Endothelial cell of umbilical vein (primary cell): ENCODE measurements at regions not wholly inside any gene's neighbourhood (a gene's known extent, or its start where the extent isn't known, plus 50 kb on each side); places are given as distances from the start of the nearest gene placed in this dataset.

Source experiments
- BruUV-seq: library from RNA; stranded (reverse); fragments of 400-500 nt; replicated peaks from 2 replicates; lab custom pipeline; 2021; lab: Mats Ljungman, UMichigan
- CTCF ChIA-PET: fragments of 300-600, 350-600 bp; sonication (Branson Sonifier 250); formaldehyde crosslinking; loops from one replicate; lab custom pipeline; 2021; ENCODE audit warnings: antibody characterized with exemption, inconsistent platforms; lab: Charles Lee
- POLR2A ChIA-PET: fragments of 300-600, 350-600 bp; sonication (Branson Sonifier 250); formaldehyde crosslinking; loops from one replicate; lab custom pipeline; 2021; ENCODE audit warnings: antibody characterized with exemption, inconsistent platforms; lab: Charles Lee
- DNase-seq: peaks from one replicate; pipeline ENCODE4 v3.0.0-alpha.2; 2011; ENCODE audit warnings: low read depth, low spot score
- FAIRE-seq: peaks from 2 replicates; lab custom pipeline; 2011; peaks lifted over from hg19 to GRCh38; lab: Jason Lieb, UNC
- H2AFZ ChIP-seq: 2 replicates; pipeline ENCODE4 v1.6.0; 2012; ENCODE audit warnings: low read depth, low read length, control low read depth, inconsistent platforms
- H3K27ac ChIP-seq: 2 replicates; pipeline ENCODE4 v1.5.1; 2011; ENCODE audit warnings: low read depth, mild to moderate bottlenecking, control low read depth, low read length, moderate library complexity; ENCODE audit not compliant: insufficient read depth
- H3K27me3 ChIP-seq, 2 experiments: 2 replicates each; pipeline versions ENCODE4 v1.6.0 to v1.6.1; 2011; ENCODE audit warnings: low read length in 2 of 2, mixed read lengths in 1 of 2; ENCODE audit not compliant: control insufficient read depth in 2 of 2, insufficient read depth in 2 of 2
- H3K36me3 ChIP-seq, 2 experiments: 2 replicates in 1 of 2; 3 replicates in 1 of 2; pipeline ENCODE4 v1.5.1; 2011; ENCODE audit warnings: low read length in 2 of 2, mild to moderate bottlenecking in 1 of 2, moderate library complexity in 1 of 2; ENCODE audit not compliant: control insufficient read depth in 2 of 2, insufficient read depth in 2 of 2; ENCODE audit errors: extremely low read depth in 1 of 2
- H3K4me1 ChIP-seq: 3 replicates; pipeline ENCODE4 v1.5.1; 2011; ENCODE audit warnings: mild to moderate bottlenecking, low read length; ENCODE audit not compliant: control insufficient read depth, insufficient read depth; ENCODE audit errors: extremely low read depth
- H3K4me2 ChIP-seq: 2 replicates; pipeline ENCODE4 v1.6.1; 2011; ENCODE audit warnings: low read length, control low read depth, mixed read lengths; ENCODE audit not compliant: insufficient read depth
- H3K4me3 ChIP-seq, 3 experiments: fragments of 200-600 bp in 1 of 3; sonication (generic), shearing (Covaris generic) in 1 of 3; replicated peaks in 1 of 3; 2 replicates each; pipeline ENCODE4 v1.5.1; 2011 to 2016; ENCODE audit warnings: control low read depth in 3 of 3, low read length in 3 of 3, mild to moderate bottlenecking in 2 of 3, inconsistent platforms in 1 of 3, low read depth in 1 of 3, moderate library complexity in 1 of 3; ENCODE audit not compliant: insufficient read depth in 1 of 3
- H3K79me2 ChIP-seq: 2 replicates; pipeline ENCODE4 v1.6.0; 2012; ENCODE audit warnings: low read length, inconsistent platforms; ENCODE audit not compliant: control insufficient read depth, insufficient read depth
- H3K9ac ChIP-seq: replicated peaks from 2 replicates; pipeline ENCODE3; 2011; ENCODE audit warnings: low read length, control low read depth; ENCODE audit not compliant: insufficient read depth; ENCODE audit errors: extremely low read depth
- H3K9me1 ChIP-seq: replicated peaks from 3 replicates; pipeline ENCODE4 v1.6.0; 2011; ENCODE audit warnings: mild to moderate bottlenecking, low read length; ENCODE audit not compliant: control insufficient read depth, insufficient read depth; ENCODE audit errors: extremely low read depth
- H3K9me3 ChIP-seq: replicated peaks from 2 replicates; pipeline ENCODE4 v1.5.1; 2012; ENCODE audit warnings: low read length, inconsistent platforms; ENCODE audit not compliant: control insufficient read depth, insufficient read depth
- H4K20me1 ChIP-seq: replicated peaks from 2 replicates; pipeline ENCODE3; 2011; ENCODE audit warnings: mild to moderate bottlenecking, low read length; ENCODE audit not compliant: control insufficient read depth, insufficient read depth; ENCODE audit errors: extremely low read depth
- EZH2 ChIP-seq: IDR thresholded peaks from 2 replicates; pipeline ENCODE4 v1.6.1; 2012; ENCODE audit warnings: borderline replicate concordance, low read depth, mild to moderate bottlenecking, moderate library complexity, low read length, inconsistent platforms; ENCODE audit not compliant: severe bottlenecking
- FOS ChIP-seq: IDR thresholded peaks from 2 replicates; pipeline ENCODE4 v1.6.1; 2011; ENCODE audit warnings: mild to moderate bottlenecking, low read length, moderate library complexity, borderline replicate concordance; ENCODE audit not compliant: insufficient read depth
- GATA2 ChIP-seq: IDR thresholded peaks from 2 replicates; pipeline ENCODE4 v1.7.0; 2011; ENCODE audit warnings: low read depth, mild to moderate bottlenecking, moderate library complexity, mixed read lengths, low read length; ENCODE audit not compliant: insufficient read length, insufficient read depth
- JUN ChIP-seq: IDR thresholded peaks from 2 replicates; pipeline ENCODE4 v1.6.1; 2011; ENCODE audit warnings: borderline replicate concordance, low read depth; ENCODE audit not compliant: insufficient read length, insufficient read depth
- MYC ChIP-seq: IDR thresholded peaks from one replicate; pipeline ENCODE4 v1.6.1; 2011; ENCODE audit warnings: mild to moderate bottlenecking, low read depth, low read length
- POLR2A ChIP-seq: IDR thresholded peaks from 2 replicates; pipeline ENCODE4 v1.6.1; 2012; ENCODE audit warnings: low read depth, mild to moderate bottlenecking, control low read depth, low read length
- POLR2AphosphoS5 ChIP-seq: IDR thresholded peaks from 2 replicates; pipeline ENCODE4 v1.6.1; 2012; ENCODE audit warnings: low read depth, mild to moderate bottlenecking, control low read depth, low read length, moderate library complexity; ENCODE audit not compliant: insufficient read depth
- dilution Hi-C: fragments of 300-500 bp; cut with MboI; formaldehyde crosslinking; loops from one replicate; pipeline ENCODE4 v1.15.0; 2019; ENCODE audit warnings: low sequenced_read_pairs; ENCODE audit not compliant: extremely low pct_ligation_motif_present
- intact Hi-C: fragments of 100-400 bp; cut with micrococcal nuclease; formaldehyde crosslinking; loops from one replicate; pipeline ENCODE4 v1.10.0; 2022
- TF ChIP-seq, protein P1 (sequence below): IDR thresholded peaks from 2 replicates; pipeline ENCODE4 v1.6.1; 2011; ENCODE audit not compliant: insufficient read depth, insufficient read length
- TF ChIP-seq, protein P2 (sequence below), 2 donors: IDR thresholded peaks; 1 replicate in 1 of 2; 2 replicates in 1 of 2; pipeline ENCODE4 v1.5.1; 2011; ENCODE audit warnings: low read length in 2 of 2, mild to moderate bottlenecking in 2 of 2, moderate library complexity in 2 of 2, control low read depth in 1 of 2, inconsistent platforms in 1 of 2, low read depth in 1 of 2; ENCODE audit not compliant: insufficient read depth in 1 of 2; ENCODE audit errors: extremely low read depth in 1 of 2

DNA sequence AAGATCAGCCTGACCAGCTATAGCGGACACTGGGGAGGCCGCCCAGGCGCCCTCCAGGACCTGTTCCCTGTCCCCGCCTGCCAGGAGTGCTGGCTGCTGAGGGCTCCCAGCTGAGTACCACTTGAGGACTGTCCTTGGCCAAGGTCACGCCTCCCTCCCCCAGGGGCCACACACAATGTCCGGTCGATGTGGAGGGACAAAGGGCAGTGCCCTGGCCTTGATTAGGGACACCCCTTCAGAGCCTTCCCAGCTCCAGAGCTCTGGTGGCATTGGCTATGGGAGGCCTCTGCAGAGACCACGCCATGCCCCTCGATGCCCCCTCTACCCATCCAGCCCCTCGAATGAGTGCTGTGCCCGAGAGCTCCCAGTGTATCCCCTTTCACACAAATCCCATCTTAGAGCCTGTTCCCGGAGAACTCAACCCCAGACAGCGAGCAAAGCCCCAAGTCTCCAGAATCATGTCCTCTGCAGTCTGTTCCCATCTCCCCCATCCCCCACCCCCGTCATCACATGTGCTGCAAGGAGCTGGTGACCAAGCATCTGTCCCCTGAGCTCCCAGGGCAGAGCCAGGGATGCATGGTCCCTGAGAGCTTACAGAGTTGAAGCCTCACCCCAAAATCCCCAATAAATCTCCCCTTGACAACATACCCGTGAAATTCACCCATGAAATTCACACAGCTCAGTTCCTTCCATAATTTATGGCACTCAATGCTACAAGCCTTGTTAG lies 158.9 kb downstream of the NUP210 start:
- Histone ChIP-seq H2AFZ (no peak overlapping the region), H3K9me1 (no peaks in the 10 kb centered on the region), H3K79me2 (no peaks in the 10 kb centered on the region), H3K4me1 (no peaks in the 10 kb centered on the region), H3K4me3 (no peak overlapping the region), H3K36me3 (no peaks in the 10 kb centered on the region), H3K9me3 (no peaks in the 10 kb centered on the region), H3K27me3 (no peaks in the 10 kb centered on the region), H3K9ac (no peak overlapping the region), H3K27ac (no peak overlapping the region), H4K20me1 (no peaks in the 10 kb centered on the region), H3K4me2 (no peak overlapping the region)
- dilution Hi-C loops, result no loop called here
- POLR2A ChIA-PET, result no interaction called here
- CTCF ChIA-PET, result interaction anchor here (1.0 kb wide), 1 partner anchor 169 kb away, joined by 3 read pairs; no protein-coding TSS in a partner anchor
- no peak for DNase-seq
- FAIRE-seq, result no peak
- TF ChIP-seq POLR2AphosphoS5, result no peak
- TF ChIP-seq, protein P1, sequence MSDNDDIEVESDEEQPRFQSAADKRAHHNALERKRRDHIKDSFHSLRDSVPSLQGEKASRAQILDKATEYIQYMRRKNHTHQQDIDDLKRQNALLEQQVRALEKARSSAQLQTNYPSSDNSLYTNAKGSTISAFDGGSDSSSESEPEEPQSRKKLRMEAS, result no peak
- no peak for TF ChIP-seq POLR2A
- no peak for TF ChIP-seq EZH2
- no peak for TF ChIP-seq MYC
- BruUV-seq, result no TSS peak
- intact Hi-C loops, result no loop called here

DNA sequence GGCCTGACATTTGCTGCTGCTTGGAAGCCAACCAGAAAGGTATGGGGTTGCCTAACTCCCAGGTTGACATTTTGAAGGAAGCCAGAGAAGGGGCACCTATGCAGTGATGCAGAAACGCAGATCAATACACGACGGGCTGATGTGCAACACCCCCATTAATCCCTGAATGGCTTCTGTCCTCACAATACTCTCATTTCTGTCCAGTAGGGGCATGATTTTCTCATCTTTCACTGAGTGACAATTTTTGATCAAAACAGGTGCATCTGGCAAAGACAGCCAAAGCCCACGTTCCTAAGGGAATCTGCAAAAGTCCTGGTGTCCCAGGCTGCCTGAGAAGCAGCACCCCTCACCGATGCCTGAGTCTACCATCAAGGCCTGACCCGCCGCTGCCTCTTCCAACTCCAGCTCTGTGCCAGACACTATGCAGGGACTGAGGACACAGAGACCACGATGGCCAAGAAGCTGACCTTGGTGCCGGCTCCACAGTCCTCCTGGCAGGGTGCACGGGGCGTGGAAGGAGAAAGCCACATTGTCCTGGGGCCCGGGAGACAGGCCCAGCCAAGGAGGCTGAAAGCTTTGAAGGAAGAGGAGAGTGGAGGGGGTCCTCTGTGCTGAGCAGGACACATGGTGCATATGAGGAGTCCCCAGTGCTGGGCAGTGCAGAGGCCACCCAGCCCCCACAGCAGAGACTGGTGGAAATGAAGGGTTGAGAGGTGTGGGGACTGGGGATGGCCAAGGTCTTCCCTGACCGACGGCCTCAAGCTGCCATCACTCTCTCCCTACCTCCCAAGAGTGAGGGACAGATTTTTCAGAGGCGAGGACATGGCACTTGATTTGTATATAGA lies 159.6 kb downstream of the NUP210 start:
- H3K9me3 ChIP-seq, result no peaks in the 10 kb centered on the region
- no peak overlapping the region for H3K9ac ChIP-seq
- no peak overlapping the region for H3K4me2 ChIP-seq
- TF ChIP-seq, protein P1, result no peak
- TF ChIP-seq FOS, result no peak
- TF ChIP-seq MYC, result no peak
- no peak for TF ChIP-seq JUN
- TF ChIP-seq, protein P2, sequence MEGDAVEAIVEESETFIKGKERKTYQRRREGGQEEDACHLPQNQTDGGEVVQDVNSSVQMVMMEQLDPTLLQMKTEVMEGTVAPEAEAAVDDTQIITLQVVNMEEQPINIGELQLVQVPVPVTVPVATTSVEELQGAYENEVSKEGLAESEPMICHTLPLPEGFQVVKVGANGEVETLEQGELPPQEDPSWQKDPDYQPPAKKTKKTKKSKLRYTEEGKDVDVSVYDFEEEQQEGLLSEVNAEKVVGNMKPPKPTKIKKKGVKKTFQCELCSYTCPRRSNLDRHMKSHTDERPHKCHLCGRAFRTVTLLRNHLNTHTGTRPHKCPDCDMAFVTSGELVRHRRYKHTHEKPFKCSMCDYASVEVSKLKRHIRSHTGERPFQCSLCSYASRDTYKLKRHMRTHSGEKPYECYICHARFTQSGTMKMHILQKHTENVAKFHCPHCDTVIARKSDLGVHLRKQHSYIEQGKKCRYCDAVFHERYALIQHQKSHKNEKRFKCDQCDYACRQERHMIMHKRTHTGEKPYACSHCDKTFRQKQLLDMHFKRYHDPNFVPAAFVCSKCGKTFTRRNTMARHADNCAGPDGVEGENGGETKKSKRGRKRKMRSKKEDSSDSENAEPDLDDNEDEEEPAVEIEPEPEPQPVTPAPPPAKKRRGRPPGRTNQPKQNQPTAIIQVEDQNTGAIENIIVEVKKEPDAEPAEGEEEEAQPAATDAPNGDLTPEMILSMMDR (IDR thresholded peaks at IDR 0.05; ENCODE audit: extremely low read depth in 1 of 2, insufficient read depth in 1 of 2, low read depth in 1 of 2, low read length in 2 of 2), result no peak
- no peak for TF ChIP-seq POLR2AphosphoS5
- no peak for TF ChIP-seq GATA2
- no peak for TF ChIP-seq EZH2
- TF ChIP-seq POLR2A, result no peak
- ChIA-PET POLR2A (no interaction called here), CTCF (no interaction called here)
- H3K4me1 ChIP-seq, result no peaks in the 10 kb centered on the region
- FAIRE-seq, result no peak
- H3K36me3 ChIP-seq, result no peaks in the 10 kb centered on the region
- H3K27me3 ChIP-seq, result no peaks in the 10 kb centered on the region
- no peaks in the 10 kb centered on the region for H3K9me1 ChIP-seq
- H3K27ac ChIP-seq, result no peak overlapping the region
- H3K4me3 ChIP-seq, result no peak overlapping the region
- intact Hi-C loops (no loop called here), dilution Hi-C loops (no loop called here)
- no peaks in the 10 kb centered on the region for H3K79me2 ChIP-seq
- no peak for DNase-seq
- BruUV-seq, result no TSS peak
- no peak overlapping the region for H2AFZ ChIP-seq
- H4K20me1 ChIP-seq, result no peaks in the 10 kb centered on the region
